ENCODE measurements at regions not wholly inside any gene's neighbourhood (a gene's known extent, or its start where the extent isn't known, plus 50 kb on each side); places are given as distances from the start of the nearest gene placed in this dataset.

DNA sequence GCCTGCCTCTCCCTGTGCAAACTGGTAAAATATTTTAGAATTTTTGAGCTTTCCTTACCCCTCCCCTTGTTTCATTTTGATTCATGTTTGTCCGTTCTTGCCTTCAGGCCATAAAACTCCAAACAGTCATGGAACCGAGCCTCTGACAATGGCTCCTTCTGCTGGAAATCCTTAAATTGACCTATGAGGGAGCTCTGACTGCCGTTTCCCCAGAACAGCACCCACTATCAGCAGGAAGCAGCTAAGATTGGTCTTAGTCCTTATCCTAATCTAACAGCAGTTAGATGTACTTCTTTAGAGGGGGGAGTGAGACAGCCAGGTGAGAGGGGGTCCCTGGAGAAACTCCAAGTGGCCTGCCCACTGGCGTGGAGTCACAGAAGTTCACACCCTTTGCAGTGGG, 106.7 kb downstream of the FAM174A start:
- Histone ChIP-seq H3K9me3 (no peaks in the 10 kb centered on the region), H3K27me3 (no peaks in the 10 kb centered on the region), H3K36me3 (no peaks in the 10 kb centered on the region), H3K4me1 (no peaks in the 10 kb centered on the region), H3K4me3 (no peak overlapping the region), H3K27ac (no peak overlapping the region)
- intact Hi-C loops (cut with DNase I), result no loop called here
- no peak for DNase-seq (ENCODE audit: low spot score in 2 of 2)
- TF ChIP-seq, protein P1, sequence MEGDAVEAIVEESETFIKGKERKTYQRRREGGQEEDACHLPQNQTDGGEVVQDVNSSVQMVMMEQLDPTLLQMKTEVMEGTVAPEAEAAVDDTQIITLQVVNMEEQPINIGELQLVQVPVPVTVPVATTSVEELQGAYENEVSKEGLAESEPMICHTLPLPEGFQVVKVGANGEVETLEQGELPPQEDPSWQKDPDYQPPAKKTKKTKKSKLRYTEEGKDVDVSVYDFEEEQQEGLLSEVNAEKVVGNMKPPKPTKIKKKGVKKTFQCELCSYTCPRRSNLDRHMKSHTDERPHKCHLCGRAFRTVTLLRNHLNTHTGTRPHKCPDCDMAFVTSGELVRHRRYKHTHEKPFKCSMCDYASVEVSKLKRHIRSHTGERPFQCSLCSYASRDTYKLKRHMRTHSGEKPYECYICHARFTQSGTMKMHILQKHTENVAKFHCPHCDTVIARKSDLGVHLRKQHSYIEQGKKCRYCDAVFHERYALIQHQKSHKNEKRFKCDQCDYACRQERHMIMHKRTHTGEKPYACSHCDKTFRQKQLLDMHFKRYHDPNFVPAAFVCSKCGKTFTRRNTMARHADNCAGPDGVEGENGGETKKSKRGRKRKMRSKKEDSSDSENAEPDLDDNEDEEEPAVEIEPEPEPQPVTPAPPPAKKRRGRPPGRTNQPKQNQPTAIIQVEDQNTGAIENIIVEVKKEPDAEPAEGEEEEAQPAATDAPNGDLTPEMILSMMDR (IDR thresholded peaks at IDR 0.05), result no peak

DNA sequence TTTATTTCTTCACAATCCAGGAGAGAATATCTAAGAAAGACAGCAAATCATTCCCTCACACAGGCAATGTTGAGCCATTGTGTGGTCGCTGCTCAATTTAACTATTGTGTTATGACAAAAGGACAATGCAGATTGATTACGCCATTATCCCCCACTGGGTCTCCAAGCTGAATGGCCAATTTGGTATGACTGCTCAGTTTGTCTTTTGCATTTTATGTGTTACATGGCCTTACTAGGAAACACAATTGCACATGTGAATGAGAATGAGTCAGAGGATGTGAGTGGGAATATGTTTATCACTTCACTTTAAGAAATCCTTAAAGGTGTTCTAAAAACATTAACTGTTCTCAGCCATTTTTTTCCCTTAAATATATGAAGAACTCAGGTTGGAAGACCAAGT, 108.3 kb downstream of the FAM174A start:
- DNase-seq (ENCODE audit: low spot score in 2 of 2), result no peak
- Histone ChIP-seq H3K27ac (no peak overlapping the region), H3K4me3 (no peak overlapping the region), H3K36me3 (no peaks in the 10 kb centered on the region), H3K27me3 (no peaks in the 10 kb centered on the region), H3K9me3 (no peaks in the 10 kb centered on the region), H3K4me1 (no peaks in the 10 kb centered on the region)
- TF ChIP-seq, protein P1 (IDR thresholded peaks at IDR 0.05), result no peak
- intact Hi-C loops (cut with DNase I), result no loop called here

DNA sequence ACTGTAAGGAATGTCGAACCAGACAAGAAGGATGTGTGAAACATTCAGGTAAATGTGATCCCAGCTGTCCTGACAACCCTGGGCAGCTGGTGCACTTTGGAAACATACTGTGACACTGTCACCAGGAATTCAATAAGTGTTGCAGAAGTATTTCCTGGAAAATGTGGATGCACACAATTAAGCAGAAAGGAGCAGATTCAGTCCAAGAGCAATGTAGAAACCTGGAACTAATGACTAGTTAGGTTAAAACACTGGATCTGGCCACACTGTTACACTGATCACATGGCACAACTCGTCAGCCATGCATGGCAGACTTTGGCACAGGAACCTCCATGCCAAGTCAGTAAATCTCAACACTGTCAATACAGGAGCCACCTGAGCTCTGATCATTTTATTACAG, 109.0 kb downstream of the FAM174A start:
- intact Hi-C loops (cut with DNase I), result no loop called here
- H3K4me1 ChIP-seq, result no peaks in the 10 kb centered on the region
- H3K36me3 ChIP-seq, result no peaks in the 10 kb centered on the region
- H3K27ac ChIP-seq, result no peak overlapping the region
- no peak for DNase-seq (ENCODE audit: low spot score in 2 of 2)
- TF ChIP-seq, protein P1 (IDR thresholded peaks at IDR 0.05), result no peak
- no peaks in the 10 kb centered on the region for H3K27me3 ChIP-seq
- H3K9me3 ChIP-seq, result no peaks in the 10 kb centered on the region
- H3K4me3 ChIP-seq, result no peak overlapping the region

DNA sequence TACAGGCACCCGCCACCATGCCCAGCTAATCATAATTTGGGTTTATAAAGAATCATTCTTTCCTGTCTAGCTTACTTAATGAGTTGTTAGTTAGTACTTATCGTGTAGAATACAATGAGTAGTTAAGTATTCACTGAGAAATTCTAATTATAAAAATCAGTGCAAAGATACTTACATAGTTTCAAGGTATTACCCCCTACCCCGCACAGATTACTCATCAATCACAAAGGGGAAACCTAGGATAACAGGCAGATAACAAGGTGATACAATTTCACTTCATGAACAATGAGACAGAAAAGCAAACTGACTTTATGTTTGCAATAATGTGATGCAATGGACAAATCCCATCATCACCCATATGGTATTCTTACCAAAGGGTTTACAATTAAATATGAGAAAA, 109.6 kb downstream of the FAM174A start:
- TF ChIP-seq, protein P1 (IDR thresholded peaks at IDR 0.05), result no peak
- DNase-seq (ENCODE audit: low spot score in 2 of 2), result no peak
- intact Hi-C loops (cut with DNase I), result no loop called here

DNA sequence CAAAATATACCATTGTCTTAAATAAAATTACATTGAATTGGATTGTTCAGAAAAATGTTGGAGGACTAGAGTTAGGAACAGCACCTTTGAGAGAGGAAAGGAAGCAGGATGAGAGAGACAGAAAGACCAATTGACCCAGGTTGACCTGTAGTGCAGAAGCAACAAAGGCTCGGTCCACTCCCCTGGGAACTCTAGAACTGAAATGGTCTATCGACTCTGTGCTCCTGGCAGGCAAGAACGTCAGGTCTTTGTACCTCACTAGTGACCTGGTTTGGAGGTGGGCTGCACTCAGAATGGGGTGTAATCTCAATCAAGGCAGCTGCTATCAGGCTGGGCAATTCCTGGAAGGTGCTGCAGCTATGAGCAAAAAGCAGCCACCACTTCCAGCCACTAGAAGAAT, 110.8 kb downstream of the FAM174A start:
- Histone ChIP-seq H3K9me3 (no peaks in the 10 kb centered on the region), H3K27ac (no peak overlapping the region), H3K4me3 (no peak overlapping the region), H3K27me3 (no peaks in the 10 kb centered on the region), H3K36me3 (no peaks in the 10 kb centered on the region), H3K4me1 (no peaks in the 10 kb centered on the region)
- intact Hi-C loops (cut with DNase I), result no loop called here
- TF ChIP-seq, protein P1 (IDR thresholded peaks at IDR 0.05), result no peak
- no peak for DNase-seq (ENCODE audit: low spot score in 2 of 2)

More for the DNA sequence above, 109.6 kb downstream of the FAM174A start:
- Histone ChIP-seq H3K27ac (no peak overlapping the region), H3K27me3 (no peaks in the 10 kb centered on the region), H3K4me3 (no peak overlapping the region), H3K9me3 (no peaks in the 10 kb centered on the region), H3K4me1 (no peaks in the 10 kb centered on the region), H3K36me3 (no peaks in the 10 kb centered on the region)

DNA sequence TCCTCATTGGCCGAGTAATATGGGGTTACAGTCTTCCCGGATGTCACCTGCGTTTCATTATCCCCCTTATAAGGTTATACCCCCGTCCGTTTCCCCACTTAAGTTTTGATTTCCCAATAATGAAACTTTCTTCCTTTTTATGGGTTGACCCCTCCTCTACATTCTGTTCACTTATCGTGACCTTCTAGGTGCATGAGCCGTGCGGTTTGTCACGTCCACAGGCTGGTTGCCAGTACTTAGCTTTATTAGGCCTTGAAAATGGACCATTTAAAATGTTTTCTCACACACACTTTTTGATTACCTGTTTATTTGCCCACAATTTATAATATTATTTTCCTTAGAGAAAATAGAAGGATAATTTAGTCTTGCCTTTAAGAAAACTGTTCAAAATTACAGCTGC, 111.5 kb downstream of the FAM174A start:
- DNase-seq (ENCODE audit: low spot score in 2 of 2), result no peak
- Histone ChIP-seq H3K9me3 (no peaks in the 10 kb centered on the region), H3K27ac (no peak overlapping the region), H3K36me3 (no peaks in the 10 kb centered on the region), H3K4me3 (no peak overlapping the region), H3K4me1 (no peaks in the 10 kb centered on the region), H3K27me3 (no peaks in the 10 kb centered on the region)
- intact Hi-C loops (cut with DNase I), result no loop called here
- TF ChIP-seq, protein P1 (IDR thresholded peaks at IDR 0.05), result no peak

Measured in ascending aorta (tissue), 2 donors.